ENCODE measurements at regions not wholly inside any gene's neighbourhood (a gene's known extent, or its start where the extent isn't known, plus 50 kb on each side); places are given as distances from the start of the nearest gene placed in this dataset.
"Not testable (repeated sequence)": the region's sequence is repeated elsewhere in the genome, so short reads cannot be mapped to it uniquely, and the experiment has no call there.

DNA sequence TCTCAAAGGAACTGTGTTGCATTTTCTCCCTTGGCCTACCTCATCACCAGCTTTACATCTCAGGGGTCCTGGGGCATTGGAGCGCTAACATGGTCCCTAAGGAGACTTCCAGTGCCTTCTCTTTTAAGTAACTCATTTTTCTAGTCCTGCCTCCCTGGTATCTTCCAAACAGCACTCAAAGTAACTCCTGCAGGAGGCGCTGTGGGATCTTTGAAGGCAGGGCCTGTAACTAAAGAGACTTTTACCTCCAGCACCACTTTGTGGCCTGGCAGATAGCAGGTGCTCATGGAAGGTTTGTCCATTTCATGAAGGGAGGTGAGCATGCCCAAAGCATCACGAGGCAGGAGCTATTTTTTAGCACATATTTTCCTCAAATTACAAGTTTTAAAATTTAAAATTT, 411.0 kb upstream of the GYPC start:
- peak; percentile 28 for DNase-seq (ENCODE audit: low read depth)
- H3K4me3 ChIP-seq (ENCODE audit: low read depth, low read length), result no peak overlapping the region
- peak; percentile 27 for TF ChIP-seq CTCF (IDR thresholded peaks at IDR 0.05; ENCODE audit: insufficient read depth, low read length)

DNA sequence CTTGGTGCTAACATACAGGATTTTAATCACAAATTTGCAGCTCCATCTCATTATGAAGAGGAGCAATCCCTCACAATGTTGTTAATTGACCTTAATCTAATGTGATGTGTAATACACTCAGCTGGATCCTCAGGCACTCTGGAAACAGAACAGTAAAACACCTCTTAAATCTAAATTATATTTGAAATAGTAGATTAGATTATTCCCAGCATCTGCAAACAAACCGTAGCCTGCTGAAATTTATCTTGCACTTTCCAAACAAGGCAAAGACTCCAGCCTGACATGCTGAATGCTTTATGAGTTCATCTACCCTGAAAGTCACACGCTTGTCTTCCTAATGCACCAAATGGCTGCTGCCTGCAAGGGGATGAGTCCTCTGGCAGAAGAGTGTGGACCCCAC, 402.3 kb upstream of the GYPC start:
- TF ChIP-seq CTCF (IDR thresholded peaks at IDR 0.05; ENCODE audit: insufficient read depth, low read length), result no peak
- no peak for DNase-seq (ENCODE audit: low read depth)

GRCh38 chr2:126264625-126265024, 391.3 kb upstream of the GYPC start:
- no peak for TF ChIP-seq CTCF (IDR thresholded peaks at IDR 0.05; ENCODE audit: insufficient read depth, low read length)
- no peak overlapping the region for H3K4me3 ChIP-seq (ENCODE audit: low read depth, low read length)
- DNase-seq (ENCODE audit: low read depth), result no peak

More for the DNA sequence above, 402.3 kb upstream of the GYPC start:
- H3K4me3 ChIP-seq (ENCODE audit: low read depth, low read length), result no peak overlapping the region

GRCh38 chr2:126269911-126270310, 386.0 kb upstream of the GYPC start:
- DNase-seq (ENCODE audit: low read depth), result no peak
- H3K4me3 ChIP-seq (ENCODE audit: low read depth, low read length), result no peak overlapping the region
- no peak for TF ChIP-seq CTCF (IDR thresholded peaks at IDR 0.05; ENCODE audit: insufficient read depth, low read length)

DNA sequence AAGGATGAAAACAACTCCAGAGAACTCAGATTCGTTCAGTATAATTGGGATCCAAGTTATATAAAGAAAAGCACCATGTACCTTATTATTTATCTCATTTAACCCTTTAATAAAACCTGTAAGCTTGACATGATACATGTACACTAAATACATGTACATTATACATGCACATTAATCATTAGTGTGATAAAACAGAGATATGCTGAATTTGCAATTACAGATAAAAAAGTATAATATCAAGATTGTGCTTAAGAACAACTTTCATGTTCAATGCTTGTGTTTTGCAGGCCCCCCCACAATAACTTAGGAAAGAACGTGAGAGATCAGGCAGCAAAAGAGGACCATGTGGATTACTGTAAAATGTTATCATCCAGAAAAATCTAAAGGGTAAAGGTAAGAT, 385.4 kb upstream of the GYPC start:
- no peak overlapping the region for H3K4me3 ChIP-seq (ENCODE audit: low read depth, low read length)
- TF ChIP-seq CTCF (IDR thresholded peaks at IDR 0.05; ENCODE audit: insufficient read depth, low read length), result no peak
- no peak for DNase-seq (ENCODE audit: low read depth)

- no peak for TF ChIP-seq CTCF (IDR thresholded peaks at IDR 0.05; ENCODE audit: insufficient read depth, low read length)
- no peak for DNase-seq (ENCODE audit: low read depth)
- no peak overlapping the region for H3K4me3 ChIP-seq (ENCODE audit: low read depth, low read length)
These were observed 383.6 kb upstream of the GYPC start for GRCh38 chr2:126272401-126272800.

DNA sequence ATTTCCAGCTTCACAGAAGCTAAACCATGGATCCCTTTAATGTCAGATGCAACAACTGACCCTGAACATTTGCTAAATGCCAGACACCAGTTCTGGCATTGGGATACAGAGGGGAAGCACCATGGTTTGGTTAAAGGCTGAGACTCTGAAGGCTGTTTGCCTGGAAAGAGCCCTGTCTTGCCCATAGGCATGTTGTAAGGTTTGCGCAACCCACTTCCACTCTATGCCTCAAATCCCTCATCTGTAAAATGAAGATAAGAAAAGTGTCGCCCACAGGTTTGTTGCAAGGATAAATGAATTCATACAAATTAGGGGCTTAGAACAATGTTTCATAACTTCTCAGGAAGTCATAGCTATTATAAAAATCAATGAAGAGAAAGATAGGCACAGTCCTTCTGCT, 380.9 kb upstream of the GYPC start:
- TF ChIP-seq CTCF (IDR thresholded peaks at IDR 0.05; ENCODE audit: insufficient read depth, low read length), result no peak
- no peak for DNase-seq (ENCODE audit: low read depth)

GRCh38 chr2:126276268-126276667, 379.7 kb upstream of the GYPC start:
- not testable (repeated sequence) for DNase-seq (ENCODE audit: low read depth); H3K4me3 ChIP-seq (ENCODE audit: low read depth, low read length)

More for the DNA sequence above, 380.9 kb upstream of the GYPC start:
- no peak overlapping the region for H3K4me3 ChIP-seq (ENCODE audit: low read depth, low read length)

All from fibroblast of the aortic adventitia (primary cell).